Ishikawa (cell line): ENCODE measurements at regions not wholly inside any gene's neighbourhood (a gene's known extent, or its start where the extent isn't known, plus 50 kb on each side); places are given as distances from the start of the nearest gene placed in this dataset.

Experiments
- CEBPB ChIP-seq: IDR thresholded peaks from 2 replicates; pipeline ENCODE4 v1.6.1; 2012
- EGR1 ChIP-seq: IDR thresholded peaks from 2 replicates; pipeline ENCODE4 v1.6.1; 2012
- EP300 ChIP-seq: IDR thresholded peaks from 2 replicates; pipeline ENCODE4 v1.6.1; 2012; ENCODE audit warnings: borderline replicate concordance
- FOXM1 ChIP-seq: IDR thresholded peaks from 2 replicates; pipeline ENCODE4 v1.6.1; 2012; ENCODE audit warnings: low read depth, borderline replicate concordance
- RAD21 ChIP-seq: IDR thresholded peaks from 2 replicates; pipeline ENCODE4 v1.6.1; 2012; ENCODE audit warnings: low read depth
- REST ChIP-seq: IDR thresholded peaks from 2 replicates; pipeline ENCODE4 v1.6.1; 2012; ENCODE audit warnings: low read depth, mild to moderate bottlenecking
- TEAD4 ChIP-seq: IDR thresholded peaks from 2 replicates; pipeline ENCODE4 v1.6.1; 2012
- YY1 ChIP-seq: IDR thresholded peaks from 2 replicates; pipeline ENCODE4 v1.6.1; 2012; ENCODE audit warnings: low read depth
- TF ChIP-seq, protein P1 (sequence below): IDR thresholded peaks from 2 replicates; pipeline ENCODE4 v1.6.1; 2012
- TF ChIP-seq, protein P2 (sequence below): IDR thresholded peaks from 2 replicates; pipeline ENCODE4 v1.6.1; 2012

- no peak for TF ChIP-seq RAD21
- TF ChIP-seq FOXM1, result no peak
- TF ChIP-seq, protein P1, sequence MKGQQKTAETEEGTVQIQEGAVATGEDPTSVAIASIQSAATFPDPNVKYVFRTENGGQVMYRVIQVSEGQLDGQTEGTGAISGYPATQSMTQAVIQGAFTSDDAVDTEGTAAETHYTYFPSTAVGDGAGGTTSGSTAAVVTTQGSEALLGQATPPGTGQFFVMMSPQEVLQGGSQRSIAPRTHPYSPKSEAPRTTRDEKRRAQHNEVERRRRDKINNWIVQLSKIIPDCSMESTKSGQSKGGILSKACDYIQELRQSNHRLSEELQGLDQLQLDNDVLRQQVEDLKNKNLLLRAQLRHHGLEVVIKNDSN, result no peak
- TF ChIP-seq EP300, result no peak
- no peak for TF ChIP-seq TEAD4
- TF ChIP-seq REST, result no peak
- no peak for TF ChIP-seq CEBPB
- no peak for TF ChIP-seq EGR1
- TF ChIP-seq, protein P2, sequence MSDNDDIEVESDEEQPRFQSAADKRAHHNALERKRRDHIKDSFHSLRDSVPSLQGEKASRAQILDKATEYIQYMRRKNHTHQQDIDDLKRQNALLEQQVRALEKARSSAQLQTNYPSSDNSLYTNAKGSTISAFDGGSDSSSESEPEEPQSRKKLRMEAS, result no peak
- TF ChIP-seq YY1, result no peak
Measured at GRCh38 chr3:81279481-81280379, 481.7 kb downstream of the GBE1 start.
